Fibroblast of pulmonary artery (primary cell): ENCODE measurements at regions not wholly inside any gene's neighbourhood (a gene's known extent, or its start where the extent isn't known, plus 50 kb on each side); places are given as distances from the start of the nearest gene placed in this dataset.

Experiments
- DNase-seq: peaks from one replicate; pipeline ENCODE4 v3.0.0-alpha.2; 2010; ENCODE audit warnings: low read depth
- H3K4me3 ChIP-seq: replicated peaks from 2 replicates; pipeline ENCODE4 v1.5.1; 2011; ENCODE audit warnings: low read depth, mild to moderate bottlenecking, control low read depth, low read length, moderate library complexity
- CTCF ChIP-seq: IDR thresholded peaks from 2 replicates; pipeline ENCODE4 v1.5.1; 2011; ENCODE audit warnings: mild to moderate bottlenecking, control low read depth, low read length, inconsistent platforms; ENCODE audit errors: missing control alignments

- no peak for DNase-seq
- H3K4me3 ChIP-seq, result no peak overlapping the region
- no peak for TF ChIP-seq CTCF
Observed at GRCh38 chr9:91113016-91113415, 248.7 kb downstream of the AUH start.

- no peak overlapping the region for H3K4me3 ChIP-seq
- no peak for DNase-seq
- no peak for TF ChIP-seq CTCF
Observed at GRCh38 chr9:91114450-91114849, 247.3 kb downstream of the AUH start.

- no peak overlapping the region for H3K4me3 ChIP-seq
- no peak for TF ChIP-seq CTCF
- DNase-seq, result no peak
Observed at GRCh38 chr9:91116211-91116610, 245.5 kb downstream of the AUH start.

GRCh38 chr9:91116711-91117110 is 245.0 kb downstream of the AUH start:
- DNase-seq, result no peak

GRCh38 chr9:91117474-91117891 is 244.2 kb downstream of the AUH start:
- TF ChIP-seq CTCF, result no peak
- DNase-seq, result no peak
- H3K4me3 ChIP-seq, result no peak overlapping the region

More at GRCh38 chr9:91116711-91117110, 245.0 kb downstream of the AUH start:
- no peak for TF ChIP-seq CTCF
- no peak overlapping the region for H3K4me3 ChIP-seq

- DNase-seq, result peak; percentile 72
- H3K4me3 ChIP-seq, result peak overlapping the region; percentile 10
Observed at GRCh38 chr9:91117959-91118703, 243.6 kb downstream of the AUH start.

More at GRCh38 chr9:91117959-91118703, 243.6 kb downstream of the AUH start:
- no peak for TF ChIP-seq CTCF
